A549 (cell line): ENCODE measurements at regions not wholly inside any gene's neighbourhood (a gene's known extent, or its start where the extent isn't known, plus 50 kb on each side); places are given as distances from the start of the nearest gene placed in this dataset.

Experiments used
- ATAC-seq, 2 experiments: fragments of 200-7000 bp in 1 of 2; fragments of >200 bp in 1 of 2; cut with Nextera tagmentation in 1 of 2; cut with Tn5 transposase in 1 of 2; 3 replicates each; pipeline versions ENCODE4 v1.8.0 to v1.9.1; 2018 to 2020; ENCODE audit warnings: mild to moderate bottlenecking in 1 of 2, moderate library complexity in 1 of 2
- CTCF ChIA-PET: fragments of 300-600 bp; sonication (Branson Sonifier 250); formaldehyde crosslinking; extraction: SDS; loops from one replicate; lab custom pipeline; 2021; ENCODE audit warnings: antibody characterized with exemption, inconsistent platforms; lab: Yijun Ruan, JAX
- POLR2A ChIA-PET: fragments of 350-600 bp; formaldehyde crosslinking; extraction: SDS; loops from one replicate; lab custom pipeline; 2021; ENCODE audit warnings: antibody characterized with exemption, inconsistent platforms; lab: Yijun Ruan, JAX
- DNase-seq, 2 experiments: peaks; one replicate each; pipeline versions ENCODE4 v3.0.0 to v3.0.0-alpha.2; 2011 to 2016; ENCODE audit warnings: low read depth in 1 of 2, low spot score in 1 of 2
- FAIRE-seq: peaks from 2 replicates; lab custom pipeline; 2011; peaks lifted over from hg19 to GRCh38; lab: Jason Lieb, UNC
- H3K27ac ChIP-seq, 2 experiments: fragments of >200 bp; sonication (Bioruptor Twin); formaldehyde crosslinking; 3 replicates each; pipeline ENCODE4 v1.5.1; 2016 to 2017
- H3K4me1 ChIP-seq: fragments of >200 bp; sonication (Bioruptor Twin); formaldehyde crosslinking; 3 replicates; pipeline ENCODE4 v1.6.1; 2016
- H3K4me2 ChIP-seq: fragments of >200 bp; sonication (Bioruptor Twin); formaldehyde crosslinking; 3 replicates; pipeline ENCODE4 v1.6.1; 2016
- H3K4me3 ChIP-seq: fragments of >200 bp; sonication (Bioruptor Twin); formaldehyde crosslinking; 3 replicates; pipeline ENCODE4 v1.5.1; 2016
- H3K9me3 ChIP-seq: fragments of >200 bp; sonication (Bioruptor Twin); formaldehyde crosslinking; 3 replicates; pipeline ENCODE4 v1.6.1; 2016
- BCL3 ChIP-seq: fragments of >200 bp; sonication (Bioruptor Twin); formaldehyde crosslinking; IDR thresholded peaks from 3 replicates; pipeline ENCODE4 v1.6.1; 2016
- CHD2 ChIP-seq: fragments of 150-350 bp; IDR thresholded peaks from 2 replicates; pipeline ENCODE4 v1.6.1; 2014; ENCODE audit warnings: low read length; ENCODE audit not compliant: partially characterized antibody
- EHF ChIP-seq: fragments of 250-450 bp; sonication (Bioruptor Pico); IDR thresholded peaks from 2 replicates; pipeline ENCODE4 v1.5.0; 2020; ENCODE audit warnings: mild to moderate bottlenecking
- EHMT2 ChIP-seq: fragments of 200-600 bp; sonication (generic); IDR thresholded peaks from 2 replicates; pipeline ENCODE4 v1.6.1; 2016; ENCODE audit warnings: antibody characterized with exemption, low read depth, mild to moderate bottlenecking, moderate library complexity
- GATA3 ChIP-seq: IDR thresholded peaks from 2 replicates; pipeline ENCODE4 v1.6.1; 2012; ENCODE audit warnings: borderline replicate concordance
- HMGXB4 ChIP-seq: fragments of 250-450 bp; sonication (Bioruptor Pico); IDR thresholded peaks from 2 replicates; pipeline ENCODE4 v1.5.0; 2021; ENCODE audit warnings: mild to moderate bottlenecking, moderate library complexity, borderline replicate concordance
- HOXA7 ChIP-seq: fragments of 250-450 bp; sonication (Bioruptor Pico); IDR thresholded peaks from 2 replicates; pipeline ENCODE4 v1.5.0; 2020; ENCODE audit warnings: mild to moderate bottlenecking, moderate library complexity
- HOXB5 ChIP-seq: fragments of 250-450 bp; sonication (Bioruptor Pico); IDR thresholded peaks from 2 replicates; pipeline ENCODE4 v1.5.0; 2020; ENCODE audit warnings: mild to moderate bottlenecking, moderate library complexity
- JUN ChIP-seq, 2 experiments: fragments of >200 bp; sonication (Bioruptor Twin); formaldehyde crosslinking; IDR thresholded peaks; 2 replicates in 1 of 2; 3 replicates in 1 of 2; pipeline ENCODE4 v1.6.1; 2016 to 2017
- MAZ ChIP-seq: fragments of 150-350 bp; IDR thresholded peaks from 2 replicates; pipeline ENCODE4 v1.6.1; 2014; ENCODE audit warnings: antibody characterized with exemption, low read depth, low read length, borderline replicate concordance
- MYC ChIP-seq: IDR thresholded peaks from 2 replicates; pipeline ENCODE4 v1.6.1; 2012; ENCODE audit warnings: mild to moderate bottlenecking, inconsistent platforms, low read length, improper control_type of control experiment, borderline replicate concordance
- NR3C1 ChIP-seq: fragments of >200 bp; sonication (Bioruptor Twin); formaldehyde crosslinking; IDR thresholded peaks from 3 replicates; pipeline ENCODE4 v1.6.1; 2017
- PHF8 ChIP-seq: fragments of 200-600 bp; sonication (generic); IDR thresholded peaks from 2 replicates; pipeline ENCODE4 v1.6.1; 2016; ENCODE audit warnings: low read depth, mild to moderate bottlenecking, antibody characterized with exemption, moderate library complexity, borderline replicate concordance
- REST ChIP-seq: fragments of 200-600 bp; sonication (generic); IDR thresholded peaks from 2 replicates; pipeline ENCODE4 v1.6.1; 2016; ENCODE audit warnings: antibody characterized with exemption, mild to moderate bottlenecking, moderate library complexity
- RFX5 ChIP-seq: fragments of 450-650 bp; IDR thresholded peaks from 2 replicates; pipeline ENCODE4 v1.7.1; 2014; ENCODE audit warnings: antibody characterized with exemption, mild to moderate bottlenecking, moderate library complexity
- RNF2 ChIP-seq: fragments of 200-600 bp; sonication (generic); IDR thresholded peaks from 2 replicates; pipeline ENCODE4 v1.6.1; 2016; ENCODE audit warnings: low read depth, mild to moderate bottlenecking, antibody characterized with exemption, moderate library complexity, borderline replicate concordance
- SMC3 ChIP-seq: fragments of >200 bp; sonication (Bioruptor Twin); formaldehyde crosslinking; IDR thresholded peaks from 3 replicates; pipeline ENCODE4 v1.6.1; 2018; ENCODE audit warnings: inconsistent platforms
- SREBF2 ChIP-seq: fragments of 450-650 bp; IDR thresholded peaks from 2 replicates; pipeline ENCODE4 v1.6.1; 2014; ENCODE audit warnings: mild to moderate bottlenecking, moderate library complexity
- USF2 ChIP-seq: fragments of 450-650 bp; IDR thresholded peaks from 2 replicates; pipeline ENCODE4 v1.6.1; 2014; ENCODE audit warnings: antibody characterized with exemption
- ZNF302 ChIP-seq: fragments of 250-450 bp; sonication (Bioruptor Pico); IDR thresholded peaks from 2 replicates; pipeline ENCODE4 v1.9.0; 2021; ENCODE audit warnings: inconsistent platforms, mild to moderate bottlenecking, moderate library complexity
- ZSCAN20 ChIP-seq: fragments of 250-450 bp; sonication (Bioruptor Pico); IDR thresholded peaks from 2 replicates; pipeline ENCODE4 v1.8.0; 2022; ENCODE audit warnings: mild to moderate bottlenecking, moderate library complexity
- WGBS: methylation state at CpG from one replicate; pipeline ENCODE4 v1.1.6; 2017; ENCODE audit errors: missing lambda C conversion rate; 5-methylcytosine and 5-hydroxymethylcytosine counted together
- TF ChIP-seq, protein P1 (sequence below): fragments of 150-350 bp; IDR thresholded peaks from 2 replicates; pipeline ENCODE4 v1.6.1; 2014; ENCODE audit warnings: low read depth, mild to moderate bottlenecking, low read length
- TF ChIP-seq, protein P2 (sequence below): IDR thresholded peaks from 2 replicates; pipeline ENCODE4 v1.6.1; 2012; ENCODE audit warnings: low read depth, borderline replicate concordance

DNA sequence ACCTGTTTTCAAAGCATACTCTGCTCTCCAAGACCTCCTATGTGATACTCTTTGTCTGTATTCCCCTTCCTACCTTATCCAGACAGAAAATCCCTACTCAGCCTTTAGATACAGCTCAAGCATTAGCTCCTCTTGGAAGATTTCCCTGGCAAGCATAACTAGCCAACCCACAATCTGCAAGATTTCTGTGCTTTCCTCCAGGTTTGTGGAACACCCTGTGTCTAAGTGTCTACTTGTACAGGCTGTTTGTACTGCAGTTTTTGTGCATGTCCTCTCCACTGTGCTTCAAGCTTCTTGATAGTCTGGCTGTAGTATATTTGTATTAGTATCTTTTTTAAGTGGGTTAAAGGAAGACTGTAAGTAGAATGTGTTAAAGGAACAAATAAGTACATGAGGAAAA is 203.7 kb downstream of the RFC3 start:
- Histone ChIP-seq H3K4me2 (no peak overlapping the region), H3K4me1 (peaks cover 16% of the 10 kb centered on the region; the same call in 1 of the 3 replicates), H3K27ac (no peak overlapping the region), H3K4me3 (no peak overlapping the region), H3K9me3 (peaks cover 42% of the 10 kb centered on the region)
- FAIRE-seq (no peak), ATAC-seq (no peak), DNase-seq (no peak)
- POLR2A ChIA-PET: no interaction called here
- CTCF ChIA-PET: no interaction called here
- TF ChIP-seq RFX5 (no peak), HMGXB4 (CRISPR knock-in tag) (no peak), MAZ (no peak), JUN (IDR thresholded peaks at IDR 0.05) (no peak), EHF (CRISPR knock-in tag) (no peak)
- TF ChIP-seq, protein P1, sequence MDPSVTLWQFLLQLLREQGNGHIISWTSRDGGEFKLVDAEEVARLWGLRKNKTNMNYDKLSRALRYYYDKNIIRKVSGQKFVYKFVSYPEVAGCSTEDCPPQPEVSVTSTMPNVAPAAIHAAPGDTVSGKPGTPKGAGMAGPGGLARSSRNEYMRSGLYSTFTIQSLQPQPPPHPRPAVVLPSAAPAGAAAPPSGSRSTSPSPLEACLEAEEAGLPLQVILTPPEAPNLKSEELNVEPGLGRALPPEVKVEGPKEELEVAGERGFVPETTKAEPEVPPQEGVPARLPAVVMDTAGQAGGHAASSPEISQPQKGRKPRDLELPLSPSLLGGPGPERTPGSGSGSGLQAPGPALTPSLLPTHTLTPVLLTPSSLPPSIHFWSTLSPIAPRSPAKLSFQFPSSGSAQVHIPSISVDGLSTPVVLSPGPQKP: no peak

DNA sequence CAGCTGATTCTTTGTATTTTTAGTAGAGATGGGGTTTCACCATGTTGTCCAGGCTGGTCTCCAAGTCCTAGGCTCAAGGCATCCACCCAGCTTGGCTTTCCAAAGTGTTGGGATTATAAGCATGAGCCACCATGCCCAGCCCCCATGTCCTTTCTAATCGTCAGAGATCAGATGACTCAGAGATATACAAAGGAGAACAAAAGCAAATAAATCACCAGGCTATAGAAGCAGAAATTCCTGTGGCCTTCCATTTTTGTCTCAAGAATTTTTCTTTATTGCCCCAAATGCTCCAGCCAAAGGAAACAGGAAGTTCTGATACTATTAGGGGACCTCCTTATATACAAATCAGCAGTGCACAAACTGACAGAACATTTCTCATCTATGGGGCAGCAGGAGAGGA is 207.8 kb downstream of the RFC3 start:
- H3K27ac ChIP-seq: peak overlapping the region in 1 of 2 experiments; percentile 49; a peak in 2 of 6 replicates
- H3K4me1 ChIP-seq: peaks cover under 1% of the 10 kb centered on the region; the same call in 1 of the 3 replicates
- DNase-seq (no peak), ATAC-seq (no peak), FAIRE-seq (no peak)
- no peak overlapping the region for H3K4me2 ChIP-seq
- WGBS: 0% methylated on average over 1 of the region's 1 CpG
- POLR2A ChIA-PET: no interaction called here
- no peak overlapping the region for H3K4me3 ChIP-seq
- peaks cover 44% of the 10 kb centered on the region for H3K9me3 ChIP-seq
- no peak for TF ChIP-seq BCL3
- CTCF ChIA-PET: no interaction called here

DNA sequence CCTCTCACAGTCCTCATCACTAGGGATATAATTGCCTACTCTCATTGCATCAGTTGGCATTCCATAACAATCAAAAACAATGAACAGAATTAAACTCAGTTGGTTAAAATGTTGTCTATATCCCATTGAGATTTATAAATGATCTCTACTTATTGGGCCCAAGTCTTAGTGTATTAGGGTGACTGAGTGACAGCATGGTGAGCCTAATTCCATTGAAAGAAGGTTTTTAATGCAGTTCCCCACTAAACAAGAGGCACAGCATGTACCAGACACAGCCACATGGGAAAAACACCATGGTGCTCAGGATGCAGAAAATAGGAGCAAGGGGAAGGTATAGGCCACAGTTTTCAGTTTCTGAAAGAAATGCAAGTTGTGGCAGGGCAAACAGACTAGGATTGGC is 208.4 kb downstream of the RFC3 start:
- POLR2A ChIA-PET: no interaction called here
- H3K4me2 ChIP-seq: no peak overlapping the region
- H3K4me3 ChIP-seq: no peak overlapping the region
- no peaks in the 10 kb centered on the region for H3K4me1 ChIP-seq
- CTCF ChIA-PET: no interaction called here
- peak overlapping the region in 1 of 2 experiments; percentile 49; a peak in 2 of 6 replicates for H3K27ac ChIP-seq
- DNase-seq (no peak), ATAC-seq (no peak), FAIRE-seq (no peak)
- H3K9me3 ChIP-seq: peaks cover 43% of the 10 kb centered on the region
- no peak for TF ChIP-seq MYC
- no peak for TF ChIP-seq HOXB5
- no peak for TF ChIP-seq CHD2
- no peak for TF ChIP-seq HMGXB4 (CRISPR knock-in tag)
- TF ChIP-seq PHF8: no peak
- no peak for TF ChIP-seq ZNF302 (CRISPR knock-in tag)
- no peak for TF ChIP-seq REST
- no peak for TF ChIP-seq NR3C1
- TF ChIP-seq SMC3: no peak
- TF ChIP-seq USF2: no peak
- TF ChIP-seq SREBF2: no peak
- no peak for TF ChIP-seq GATA3
- TF ChIP-seq HOXA7 (CRISPR knock-in tag): no peak
- TF ChIP-seq, protein P2, sequence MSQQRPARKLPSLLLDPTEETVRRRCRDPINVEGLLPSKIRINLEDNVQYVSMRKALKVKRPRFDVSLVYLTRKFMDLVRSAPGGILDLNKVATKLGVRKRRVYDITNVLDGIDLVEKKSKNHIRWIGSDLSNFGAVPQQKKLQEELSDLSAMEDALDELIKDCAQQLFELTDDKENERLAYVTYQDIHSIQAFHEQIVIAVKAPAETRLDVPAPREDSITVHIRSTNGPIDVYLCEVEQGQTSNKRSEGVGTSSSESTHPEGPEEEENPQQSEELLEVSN: no peak
- no peak for TF ChIP-seq RNF2
- TF ChIP-seq ZSCAN20: no peak
- TF ChIP-seq EHMT2: no peak
